Bronchial epithelial cell (primary cell): ENCODE measurements at regions not wholly inside any gene's neighbourhood (a gene's known extent, or its start where the extent isn't known, plus 50 kb on each side); places are given as distances from the start of the nearest gene placed in this dataset.

Experiments
- DNase-seq: peaks from one replicate; pipeline ENCODE4 v3.0.0-alpha.2; 2010; ENCODE audit warnings: low read depth
- FAIRE-seq: peaks from 2 replicates; lab custom pipeline; 2011; peaks lifted over from hg19 to GRCh38; lab: Jason Lieb, UNC
- H3K27me3 ChIP-seq: 2 replicates; pipeline ENCODE4 v1.5.1; 2011; ENCODE audit warnings: low read length; ENCODE audit not compliant: control insufficient read depth, insufficient read depth
- H3K36me3 ChIP-seq: 2 replicates; pipeline ENCODE4 v1.5.1; 2011; ENCODE audit warnings: low read length; ENCODE audit not compliant: control insufficient read depth, insufficient read depth
- H3K4me3 ChIP-seq: 2 replicates; pipeline ENCODE4 v1.5.1; 2011; ENCODE audit warnings: mild to moderate bottlenecking, low read depth, low read length, control low read depth
- CTCF ChIP-seq: IDR thresholded peaks from 2 replicates; pipeline ENCODE4 v1.5.1; 2011; ENCODE audit warnings: mild to moderate bottlenecking, moderate library complexity, low read length, control low read depth, inconsistent platforms; ENCODE audit not compliant: insufficient read depth, severe bottlenecking

- FAIRE-seq (no peak), DNase-seq (no peak)
- no peak for TF ChIP-seq CTCF
These were observed 393.7 kb downstream of the TMEM135 start for GRCh38 chr11:87431392-87431791.

GRCh38 chr11:87430821-87431220 is 393.1 kb downstream of the TMEM135 start:
- no peaks in the 10 kb centered on the region for H3K36me3 ChIP-seq
- H3K27me3 ChIP-seq: no peaks in the 10 kb centered on the region
- no peak for FAIRE-seq
- no peak for DNase-seq
- H3K4me3 ChIP-seq: no peak overlapping the region
- TF ChIP-seq CTCF: no peak

More at GRCh38 chr11:87431392-87431791, 393.7 kb downstream of the TMEM135 start:
- no peaks in the 10 kb centered on the region for H3K27me3 ChIP-seq
- no peaks in the 10 kb centered on the region for H3K36me3 ChIP-seq
- H3K4me3 ChIP-seq: no peak overlapping the region

GRCh38 chr11:87429996-87430395 is 392.3 kb downstream of the TMEM135 start:
- no peak for FAIRE-seq
- H3K4me3 ChIP-seq: no peak overlapping the region
- no peaks in the 10 kb centered on the region for H3K36me3 ChIP-seq
- no peaks in the 10 kb centered on the region for H3K27me3 ChIP-seq
- DNase-seq: no peak
- TF ChIP-seq CTCF: no peak

- Histone ChIP-seq H3K36me3 (no peaks in the 10 kb centered on the region), H3K4me3 (no peak overlapping the region), H3K27me3 (no peaks in the 10 kb centered on the region)
- no peak for TF ChIP-seq CTCF
- FAIRE-seq (no peak), DNase-seq (peak; percentile 67)
These were observed 390.5 kb downstream of the TMEM135 start for GRCh38 chr11:87428266-87428665.

- Histone ChIP-seq H3K27me3 (no peaks in the 10 kb centered on the region), H3K36me3 (no peaks in the 10 kb centered on the region), H3K4me3 (no peak overlapping the region)
- TF ChIP-seq CTCF: no peak
- FAIRE-seq (no peak), DNase-seq (no peak)
These were observed 388.2 kb downstream of the TMEM135 start for GRCh38 chr11:87425943-87426342.

- Histone ChIP-seq H3K36me3 (no peaks in the 10 kb centered on the region), H3K27me3 (no peaks in the 10 kb centered on the region), H3K4me3 (no peak overlapping the region)
- DNase-seq (peak; percentile 43), FAIRE-seq (peak; percentile 7)
- no peak for TF ChIP-seq CTCF
These were observed 387.7 kb downstream of the TMEM135 start for GRCh38 chr11:87425391-87425790.
